A549 (cell line): ENCODE measurements at regions not wholly inside any gene's neighbourhood (a gene's known extent, or its start where the extent isn't known, plus 50 kb on each side); places are given as distances from the start of the nearest gene placed in this dataset.

Experiments used
- ATAC-seq, 2 experiments: fragments of 200-7000 bp in 1 of 2; fragments of >200 bp in 1 of 2; cut with Nextera tagmentation in 1 of 2; cut with Tn5 transposase in 1 of 2; 3 replicates each; pipeline versions ENCODE4 v1.8.0 to v1.9.1; 2018 to 2020; ENCODE audit warnings: mild to moderate bottlenecking in 1 of 2, moderate library complexity in 1 of 2
- CTCF ChIA-PET: fragments of 300-600 bp; sonication (Branson Sonifier 250); formaldehyde crosslinking; extraction: SDS; loops from one replicate; lab custom pipeline; 2021; ENCODE audit warnings: antibody characterized with exemption, inconsistent platforms; lab: Yijun Ruan, JAX
- POLR2A ChIA-PET: fragments of 350-600 bp; formaldehyde crosslinking; extraction: SDS; loops from one replicate; lab custom pipeline; 2021; ENCODE audit warnings: antibody characterized with exemption, inconsistent platforms; lab: Yijun Ruan, JAX
- DNase-seq, 2 experiments: peaks; one replicate each; pipeline versions ENCODE4 v3.0.0 to v3.0.0-alpha.2; 2011 to 2016; ENCODE audit warnings: low read depth in 1 of 2, low spot score in 1 of 2
- FAIRE-seq: peaks from 2 replicates; lab custom pipeline; 2011; peaks lifted over from hg19 to GRCh38; lab: Jason Lieb, UNC
- H3K27ac ChIP-seq, 2 experiments: fragments of >200 bp; sonication (Bioruptor Twin); formaldehyde crosslinking; 3 replicates each; pipeline ENCODE4 v1.5.1; 2016 to 2017
- H3K4me1 ChIP-seq: fragments of >200 bp; sonication (Bioruptor Twin); formaldehyde crosslinking; 3 replicates; pipeline ENCODE4 v1.6.1; 2016
- H3K4me2 ChIP-seq: fragments of >200 bp; sonication (Bioruptor Twin); formaldehyde crosslinking; 3 replicates; pipeline ENCODE4 v1.6.1; 2016
- H3K4me3 ChIP-seq: fragments of >200 bp; sonication (Bioruptor Twin); formaldehyde crosslinking; 3 replicates; pipeline ENCODE4 v1.5.1; 2016
- H3K9me3 ChIP-seq: fragments of >200 bp; sonication (Bioruptor Twin); formaldehyde crosslinking; 3 replicates; pipeline ENCODE4 v1.6.1; 2016
- BHLHE40 ChIP-seq: IDR thresholded peaks from 2 replicates; pipeline ENCODE4 v1.6.1; 2012; ENCODE audit warnings: low read depth, low read length, inconsistent platforms
- CBX2 ChIP-seq: fragments of 200-600 bp; sonication (generic); IDR thresholded peaks from 2 replicates; pipeline ENCODE4 v1.6.1; 2016; ENCODE audit warnings: low read depth, mild to moderate bottlenecking, borderline replicate concordance
- EP300 ChIP-seq, 2 experiments: fragments of >200 bp; sonication (Bioruptor Twin); formaldehyde crosslinking; IDR thresholded peaks; 2 replicates in 1 of 2; 3 replicates in 1 of 2; pipeline ENCODE4 v1.6.1; 2016 to 2017
- FOSB ChIP-seq: fragments of 250-450 bp; sonication (Bioruptor Pico); IDR thresholded peaks from 2 replicates; pipeline ENCODE4 v1.5.0; 2020; ENCODE audit warnings: mild to moderate bottlenecking, moderate library complexity
- HDAC2 ChIP-seq: fragments of 200-600 bp; sonication (generic); IDR thresholded peaks from 2 replicates; pipeline ENCODE4 v1.6.1; 2016
- HEYL ChIP-seq: fragments of 250-450 bp; sonication (Bioruptor Pico); IDR thresholded peaks from 2 replicates; pipeline ENCODE4 v1.8.0; 2021; ENCODE audit warnings: mild to moderate bottlenecking, moderate library complexity
- HOXB13 ChIP-seq: fragments of 250-450 bp; sonication (Bioruptor Pico); IDR thresholded peaks from 2 replicates; pipeline ENCODE4 v1.5.0; 2020; ENCODE audit warnings: low read depth, mild to moderate bottlenecking, moderate library complexity
- HOXB5 ChIP-seq: fragments of 250-450 bp; sonication (Bioruptor Pico); IDR thresholded peaks from 2 replicates; pipeline ENCODE4 v1.5.0; 2020; ENCODE audit warnings: mild to moderate bottlenecking, moderate library complexity
- JUNB ChIP-seq: fragments of >200 bp; sonication (Bioruptor Twin); formaldehyde crosslinking; IDR thresholded peaks from 2 replicates; pipeline ENCODE4 v1.6.1; 2016
- KDM1A ChIP-seq: fragments of 200-600 bp; sonication (generic); IDR thresholded peaks from 2 replicates; pipeline ENCODE4 v1.6.1; 2016; ENCODE audit warnings: low read depth, mild to moderate bottlenecking
- PHF8 ChIP-seq: fragments of 200-600 bp; sonication (generic); IDR thresholded peaks from 2 replicates; pipeline ENCODE4 v1.6.1; 2016; ENCODE audit warnings: low read depth, mild to moderate bottlenecking, antibody characterized with exemption, moderate library complexity, borderline replicate concordance
- RCOR1 ChIP-seq: fragments of 150-350 bp; IDR thresholded peaks from 2 replicates; pipeline ENCODE4 v1.6.1; 2014; ENCODE audit warnings: antibody characterized with exemption, low read length, low read depth
- RNF2 ChIP-seq: fragments of 200-600 bp; sonication (generic); IDR thresholded peaks from 2 replicates; pipeline ENCODE4 v1.6.1; 2016; ENCODE audit warnings: low read depth, mild to moderate bottlenecking, antibody characterized with exemption, moderate library complexity, borderline replicate concordance
- TFCP2L1 ChIP-seq: fragments of 250-450 bp; sonication (Bioruptor Pico); IDR thresholded peaks from 2 replicates; pipeline ENCODE4 v1.5.0; 2021; ENCODE audit warnings: mild to moderate bottlenecking
- ZSCAN20 ChIP-seq: fragments of 250-450 bp; sonication (Bioruptor Pico); IDR thresholded peaks from 2 replicates; pipeline ENCODE4 v1.8.0; 2022; ENCODE audit warnings: mild to moderate bottlenecking, moderate library complexity
- WGBS: methylation state at CpG from one replicate; pipeline ENCODE4 v1.1.6; 2017; ENCODE audit errors: missing lambda C conversion rate; 5-methylcytosine and 5-hydroxymethylcytosine counted together
- TF ChIP-seq, protein P1 (sequence below): fragments of 450-650 bp; IDR thresholded peaks from 2 replicates; pipeline ENCODE4 v1.6.1; 2014; ENCODE audit warnings: antibody characterized with exemption
- TF ChIP-seq, protein P2 (sequence below): fragments of 150-350 bp; IDR thresholded peaks from 2 replicates; pipeline ENCODE4 v1.6.1; 2014; ENCODE audit warnings: low read depth, mild to moderate bottlenecking, low read length
- TF ChIP-seq, protein P3 (sequence below): fragments of 250-450 bp; sonication (Bioruptor Pico); IDR thresholded peaks from 2 replicates; pipeline ENCODE4 v1.5.0; 2021; ENCODE audit warnings: mild to moderate bottlenecking, moderate library complexity, borderline replicate concordance
- TF ChIP-seq, protein P4 (sequence below): fragments of 250-450 bp; sonication (Bioruptor Pico); IDR thresholded peaks from 2 replicates; pipeline ENCODE4 v1.5.0; 2020; ENCODE audit warnings: low read depth, mild to moderate bottlenecking, moderate library complexity
- TF ChIP-seq, protein P5 (sequence below): fragments of >200 bp; sonication (Bioruptor Twin); formaldehyde crosslinking; IDR thresholded peaks from 3 replicates; pipeline ENCODE4 v1.6.1; 2016

DNA sequence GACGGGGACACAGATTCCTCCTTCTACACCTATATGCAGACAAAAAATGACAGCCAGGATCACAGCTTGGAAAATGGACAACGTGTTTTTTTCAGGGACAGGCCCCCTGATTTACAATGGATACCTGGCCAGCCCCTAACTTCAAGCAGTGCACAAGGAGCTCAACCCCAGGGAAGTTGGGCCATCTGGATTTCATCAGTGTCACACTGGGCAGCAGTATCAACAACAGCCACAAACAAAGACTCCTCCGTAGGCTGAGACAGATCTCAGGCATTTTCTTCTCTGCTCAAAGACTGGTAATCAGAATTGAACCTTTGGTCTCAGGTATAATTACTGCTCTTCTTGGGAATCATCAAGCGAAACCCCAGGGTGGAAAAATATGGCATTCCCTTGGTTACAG, 374.0 kb downstream of the ZNF608 start (continued):
- TF ChIP-seq, protein P1, sequence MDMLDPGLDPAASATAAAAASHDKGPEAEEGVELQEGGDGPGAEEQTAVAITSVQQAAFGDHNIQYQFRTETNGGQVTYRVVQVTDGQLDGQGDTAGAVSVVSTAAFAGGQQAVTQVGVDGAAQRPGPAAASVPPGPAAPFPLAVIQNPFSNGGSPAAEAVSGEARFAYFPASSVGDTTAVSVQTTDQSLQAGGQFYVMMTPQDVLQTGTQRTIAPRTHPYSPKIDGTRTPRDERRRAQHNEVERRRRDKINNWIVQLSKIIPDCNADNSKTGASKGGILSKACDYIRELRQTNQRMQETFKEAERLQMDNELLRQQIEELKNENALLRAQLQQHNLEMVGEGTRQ = no peak
- TF ChIP-seq, all 56 proteins: peak for 0

DNA sequence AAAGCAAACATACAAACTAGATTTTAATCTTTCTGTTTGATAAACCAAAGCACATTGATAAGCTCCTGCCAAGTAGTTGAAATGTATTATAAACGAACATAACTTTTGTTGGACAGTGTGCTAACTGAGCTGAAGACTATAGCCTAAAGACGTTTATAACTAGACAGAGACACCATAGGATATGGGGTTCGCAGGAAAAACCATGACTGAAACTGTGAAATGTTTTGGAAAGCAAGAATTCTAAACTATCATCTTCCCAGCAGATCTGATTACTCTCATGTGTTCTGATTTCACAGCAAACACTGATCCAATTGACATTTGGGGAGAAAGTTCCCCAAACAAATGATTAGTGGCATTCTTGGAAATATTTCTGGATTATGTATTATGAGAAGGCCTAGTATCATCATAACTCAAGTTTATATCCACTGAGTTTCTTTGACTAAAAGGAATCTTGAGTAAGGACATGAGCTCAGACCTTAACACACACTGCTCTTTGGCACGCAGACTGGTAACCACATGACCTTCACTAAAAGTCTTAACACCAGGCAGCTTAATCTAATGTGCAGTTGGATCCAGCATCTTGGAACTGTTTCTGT, 375.2 kb downstream of the ZNF608 start:
- Histone ChIP-seq H3K27ac (no peak overlapping the region), H3K4me3 (no peak overlapping the region), H3K9me3 (no peaks in the 10 kb centered on the region; the same call in 2 of the 3 replicates), H3K4me1 (no peaks in the 10 kb centered on the region), H3K4me2 (no peak overlapping the region)
- DNase-seq = no peak
- CTCF ChIA-PET = no interaction called here
- no peak for FAIRE-seq
- 39% methylated on average over 4 of the region's 4 CpGs for WGBS
- POLR2A ChIA-PET = no interaction called here
- ATAC-seq = no peak
- TF ChIP-seq FOSB (CRISPR knock-in tag) = no peak
- no peak for TF ChIP-seq JUNB
- TF ChIP-seq CBX2 = no peak
- no peak for TF ChIP-seq BHLHE40
- TF ChIP-seq, all 56 proteins: peak for 0

DNA sequence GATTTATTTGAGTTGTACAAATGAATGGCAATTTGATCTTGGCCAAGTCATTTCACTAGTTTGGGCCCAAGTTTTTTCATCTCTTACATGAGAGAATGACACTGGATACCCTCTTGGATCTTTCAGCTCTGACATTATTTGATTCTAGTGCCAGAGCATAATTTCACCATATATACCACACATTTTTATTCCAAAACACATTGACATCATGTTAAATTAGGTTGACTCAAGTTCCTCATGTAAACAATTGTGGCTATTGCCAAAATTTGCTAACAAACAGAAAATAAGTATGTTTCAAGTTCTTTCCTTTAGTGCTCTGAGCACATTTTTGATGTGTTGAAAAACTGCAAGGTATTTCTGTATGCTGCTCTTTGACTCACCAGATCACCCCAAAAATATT, 375.8 kb downstream of the ZNF608 start:
- no peak for ATAC-seq
- POLR2A ChIA-PET = no interaction called here
- TF ChIP-seq HDAC2 (no peak), HEYL (no peak), EP300 (IDR thresholded peaks at IDR 0.05) (no peak), RNF2 (no peak), ZSCAN20 (no peak), KDM1A (no peak), PHF8 (no peak), BHLHE40 (no peak), HOXB5 (CRISPR knock-in tag) (no peak), TFCP2L1 (CRISPR knock-in tag) (no peak), RCOR1 (no peak), HOXB13 (CRISPR knock-in tag) (no peak), CBX2 (no peak)
- TF ChIP-seq, protein P2, sequence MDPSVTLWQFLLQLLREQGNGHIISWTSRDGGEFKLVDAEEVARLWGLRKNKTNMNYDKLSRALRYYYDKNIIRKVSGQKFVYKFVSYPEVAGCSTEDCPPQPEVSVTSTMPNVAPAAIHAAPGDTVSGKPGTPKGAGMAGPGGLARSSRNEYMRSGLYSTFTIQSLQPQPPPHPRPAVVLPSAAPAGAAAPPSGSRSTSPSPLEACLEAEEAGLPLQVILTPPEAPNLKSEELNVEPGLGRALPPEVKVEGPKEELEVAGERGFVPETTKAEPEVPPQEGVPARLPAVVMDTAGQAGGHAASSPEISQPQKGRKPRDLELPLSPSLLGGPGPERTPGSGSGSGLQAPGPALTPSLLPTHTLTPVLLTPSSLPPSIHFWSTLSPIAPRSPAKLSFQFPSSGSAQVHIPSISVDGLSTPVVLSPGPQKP = no peak
- TF ChIP-seq, protein P1 = no peak
- TF ChIP-seq, protein P3, sequence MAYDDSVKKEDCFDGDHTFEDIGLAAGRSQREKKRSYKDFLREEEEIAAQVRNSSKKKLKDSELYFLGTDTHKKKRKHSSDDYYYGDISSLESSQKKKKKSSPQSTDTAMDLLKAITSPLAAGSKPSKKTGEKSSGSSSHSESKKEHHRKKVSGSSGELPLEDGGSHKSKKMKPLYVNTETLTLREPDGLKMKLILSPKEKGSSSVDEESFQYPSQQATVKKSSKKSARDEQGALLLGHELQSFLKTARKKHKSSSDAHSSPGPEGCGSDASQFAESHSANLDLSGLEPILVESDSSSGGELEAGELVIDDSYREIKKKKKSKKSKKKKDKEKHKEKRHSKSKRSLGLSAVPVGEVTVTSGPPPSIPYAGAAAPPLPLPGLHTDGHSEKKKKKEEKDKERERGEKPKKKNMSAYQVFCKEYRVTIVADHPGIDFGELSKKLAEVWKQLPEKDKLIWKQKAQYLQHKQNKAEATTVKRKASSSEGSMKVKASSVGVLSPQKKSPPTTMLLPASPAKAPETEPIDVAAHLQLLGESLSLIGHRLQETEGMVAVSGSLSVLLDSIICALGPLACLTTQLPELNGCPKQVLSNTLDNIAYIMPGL (CRISPR knock-in tag) = no peak
- TF ChIP-seq, protein P4, sequence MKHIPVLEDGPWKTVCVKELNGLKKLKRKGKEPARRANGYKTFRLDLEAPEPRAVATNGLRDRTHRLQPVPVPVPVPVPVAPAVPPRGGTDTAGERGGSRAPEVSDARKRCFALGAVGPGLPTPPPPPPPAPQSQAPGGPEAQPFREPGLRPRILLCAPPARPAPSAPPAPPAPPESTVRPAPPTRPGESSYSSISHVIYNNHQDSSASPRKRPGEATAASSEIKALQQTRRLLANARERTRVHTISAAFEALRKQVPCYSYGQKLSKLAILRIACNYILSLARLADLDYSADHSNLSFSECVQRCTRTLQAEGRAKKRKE = no peak
- TF ChIP-seq, protein P5, sequence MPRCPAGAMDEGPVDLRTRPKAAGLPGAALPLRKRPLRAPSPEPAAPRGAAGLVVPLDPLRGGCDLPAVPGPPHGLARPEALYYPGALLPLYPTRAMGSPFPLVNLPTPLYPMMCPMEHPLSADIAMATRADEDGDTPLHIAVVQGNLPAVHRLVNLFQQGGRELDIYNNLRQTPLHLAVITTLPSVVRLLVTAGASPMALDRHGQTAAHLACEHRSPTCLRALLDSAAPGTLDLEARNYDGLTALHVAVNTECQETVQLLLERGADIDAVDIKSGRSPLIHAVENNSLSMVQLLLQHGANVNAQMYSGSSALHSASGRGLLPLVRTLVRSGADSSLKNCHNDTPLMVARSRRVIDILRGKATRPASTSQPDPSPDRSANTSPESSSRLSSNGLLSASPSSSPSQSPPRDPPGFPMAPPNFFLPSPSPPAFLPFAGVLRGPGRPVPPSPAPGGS = no peak

More for the DNA sequence above, 375.8 kb downstream of the ZNF608 start:
- DNase-seq = no peak
- Histone ChIP-seq H3K9me3 (no peaks in the 10 kb centered on the region; the same call in 2 of the 3 replicates), H3K4me1 (no peaks in the 10 kb centered on the region), H3K4me2 (no peak overlapping the region), H3K27ac (no peak overlapping the region), H3K4me3 (no peak overlapping the region)
- CTCF ChIA-PET = no interaction called here
- FAIRE-seq = no peak
